ENCODE measurements at regions not wholly inside any gene's neighbourhood (a gene's known extent, or its start where the extent isn't known, plus 50 kb on each side); places are given as distances from the start of the nearest gene placed in this dataset.

DNA sequence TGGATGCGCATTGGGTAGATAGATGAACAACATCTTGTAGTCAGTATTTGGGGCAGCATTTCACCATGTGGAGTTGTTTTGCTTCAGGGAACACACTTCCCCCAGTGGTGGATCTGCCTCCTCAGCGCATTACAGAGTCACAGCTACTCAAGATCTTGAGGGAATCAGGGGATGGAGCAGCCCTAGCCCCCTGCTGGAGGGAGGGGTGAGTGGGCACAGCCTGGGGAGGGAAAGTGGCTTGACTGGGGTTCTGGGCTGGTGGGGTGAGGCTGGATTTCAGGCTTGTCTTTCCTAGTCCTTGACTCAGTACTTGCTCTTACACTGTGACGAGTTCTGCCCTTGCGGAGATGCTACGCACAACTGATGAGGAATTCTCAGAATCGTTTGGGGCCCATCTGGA is 271.0 kb upstream of the HS6ST1 start:
- H3K27me3 ChIP-seq (ENCODE audit: control insufficient read depth in 1 of 2, insufficient read depth in 2 of 2, low read length in 2 of 2), result peaks cover 6 to 32% of the 10 kb centered on the region in 2 experiments; a peak in 4 of 5 replicates
- H3K4me1 ChIP-seq (ENCODE audit: insufficient read depth, low read length), result peaks cover 14% of the 10 kb centered on the region
- intact Hi-C loops (cut with micrococcal nuclease; ENCODE audit: unreplicated experiment), result no loop called here
- no peak overlapping the region for H3K9ac ChIP-seq (ENCODE audit: insufficient read depth, low read depth, low read length)
- in situ Hi-C loops (cut with HindIII; ENCODE audit: extremely low pct_ligation_motif_present, low pct_unique_long_range_greater_than_20kb), result no loop called here
- H3K79me2 ChIP-seq (ENCODE audit: insufficient read depth, low read length), result no peaks in the 10 kb centered on the region
- H3K9me3 ChIP-seq (ENCODE audit: low read length), result no peaks in the 10 kb centered on the region
- H3K4me3 ChIP-seq (replicated peaks in 1 of 3; ENCODE audit: insufficient read depth in 1 of 3, low read depth in 2 of 3, low read length in 3 of 3), result no peak overlapping the region
- ATAC-seq, result no peak
- no peak for DNase-seq (ENCODE audit: low spot score)
- BruUV-seq (replicated peaks), result no TSS peak
- no peak for FAIRE-seq
- H4K20me1 ChIP-seq (ENCODE audit: insufficient read depth, low read length), result no peaks in the 10 kb centered on the region
- no peak for TF ChIP-seq FOXJ3 (CRISPR knock-in tag; IDR thresholded peaks at IDR 0.05; ENCODE audit: borderline replicate concordance)
- no peak for TF ChIP-seq ZFP41 (CRISPR knock-in tag; IDR thresholded peaks at IDR 0.05; ENCODE audit: borderline replicate concordance)
- TF ChIP-seq ZNF773 (CRISPR knock-in tag; IDR thresholded peaks at IDR 0.05; ENCODE audit: borderline replicate concordance), result no peak
- no peak for TF ChIP-seq CHD4 (IDR thresholded peaks at IDR 0.05; ENCODE audit: borderline replicate concordance, low read length)
- TF ChIP-seq, protein P1, sequence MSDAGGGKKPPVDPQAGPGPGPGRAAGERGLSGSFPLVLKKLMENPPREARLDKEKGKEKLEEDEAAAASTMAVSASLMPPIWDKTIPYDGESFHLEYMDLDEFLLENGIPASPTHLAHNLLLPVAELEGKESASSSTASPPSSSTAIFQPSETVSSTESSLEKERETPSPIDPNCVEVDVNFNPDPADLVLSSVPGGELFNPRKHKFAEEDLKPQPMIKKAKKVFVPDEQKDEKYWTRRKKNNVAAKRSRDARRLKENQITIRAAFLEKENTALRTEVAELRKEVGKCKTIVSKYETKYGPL (CRISPR knock-in tag; IDR thresholded peaks at IDR 0.05), result no peak
- TF ChIP-seq ZNF136 (CRISPR knock-in tag; IDR thresholded peaks at IDR 0.05; ENCODE audit: low read depth), result no peak
- TF ChIP-seq ZNF44 (CRISPR knock-in tag; IDR thresholded peaks at IDR 0.05), result no peak
- TF ChIP-seq, protein P2, sequence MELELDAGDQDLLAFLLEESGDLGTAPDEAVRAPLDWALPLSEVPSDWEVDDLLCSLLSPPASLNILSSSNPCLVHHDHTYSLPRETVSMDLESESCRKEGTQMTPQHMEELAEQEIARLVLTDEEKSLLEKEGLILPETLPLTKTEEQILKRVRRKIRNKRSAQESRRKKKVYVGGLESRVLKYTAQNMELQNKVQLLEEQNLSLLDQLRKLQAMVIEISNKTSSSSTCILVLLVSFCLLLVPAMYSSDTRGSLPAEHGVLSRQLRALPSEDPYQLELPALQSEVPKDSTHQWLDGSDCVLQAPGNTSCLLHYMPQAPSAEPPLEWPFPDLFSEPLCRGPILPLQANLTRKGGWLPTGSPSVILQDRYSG (CRISPR knock-in tag; IDR thresholded peaks at IDR 0.05), result no peak
- WGBS (ENCODE audit: low lambda C conversion rate), result 55% methylated on average over 6 of the region's 6 CpGs
- H3K27ac ChIP-seq (ENCODE audit: extremely low read length, insufficient read depth, low read length), result no peak overlapping the region
- POLR2A ChIA-PET, result no interaction called here
- H3K36me3 ChIP-seq (replicated peaks in 1 of 2; ENCODE audit: control insufficient read depth in 1 of 2, insufficient read depth in 2 of 2, low read length in 2 of 2), result no peaks in the 10 kb centered on the region
- CTCF ChIA-PET (ENCODE audit: low intra/inter-chr PET ratio, low total read pairs), result no interaction called here
- no peak overlapping the region for H3K4me2 ChIP-seq (ENCODE audit: low read depth, low read length)
- no peak overlapping the region for H2AFZ ChIP-seq (ENCODE audit: low read length)
